Activated B cell treated with CpG ODN at 0.5 μM for 24 hours (primary cell): ENCODE measurements at regions not wholly inside any gene's neighbourhood (a gene's known extent, or its start where the extent isn't known, plus 50 kb on each side); places are given as distances from the start of the nearest gene placed in this dataset.
"Not testable (repeated sequence)": the region's sequence is repeated elsewhere in the genome, so short reads cannot be mapped to it uniquely, and the experiment has no call there.

Experiments used
- ATAC-seq: fragments of 200-7000 bp; cut with Tn5 transposase; one replicate; pipeline ENCODE4 v1.10.0; 2021; ENCODE audit warnings: low read depth, mild to moderate bottlenecking, moderate library complexity
- CTCF ChIA-PET: fragments of 350-600 bp; sonication (Branson Sonifier 250); formaldehyde crosslinking; loops from one replicate; lab custom pipeline; 2021; ENCODE audit warnings: antibody characterized with exemption; lab: Charles Lee
- POLR2A ChIA-PET: fragments of 350-600 bp; sonication (Branson Sonifier 250); formaldehyde crosslinking; loops from one replicate; lab custom pipeline; 2021; ENCODE audit warnings: antibody characterized with exemption; lab: Charles Lee
- DNase-seq: peaks from one replicate; pipeline ENCODE4 v3.0.0; 2022
- H3K27ac Mint-ChIP-seq: one replicate; pipeline ENCODE4 v1.8.0; 2020; ENCODE audit warnings: mixed read lengths
- H3K27me3 Mint-ChIP-seq: one replicate; pipeline ENCODE4 v1.8.0; 2021; ENCODE audit warnings: mixed read lengths
- H3K36me3 Mint-ChIP-seq: one replicate; pipeline ENCODE4 v1.8.0; 2021; ENCODE audit warnings: low read depth, mixed read lengths
- H3K4me1 Mint-ChIP-seq: one replicate; pipeline ENCODE4 v1.8.0; 2021; ENCODE audit warnings: mixed read lengths
- H3K4me3 Mint-ChIP-seq: one replicate; pipeline ENCODE4 v1.8.0; 2020; ENCODE audit warnings: mild to moderate bottlenecking, mixed read lengths
- H3K9me3 Mint-ChIP-seq: one replicate; pipeline ENCODE4 v1.8.0; 2020; ENCODE audit warnings: mixed read lengths
- intact Hi-C: fragments of 100-400 bp; cut with micrococcal nuclease; formaldehyde crosslinking; loops from one replicate; pipeline ENCODE4 v1.15.1; 2024
- TF ChIP-seq, protein P1 (sequence below): fragments of 200-600 bp; IDR thresholded peaks from one replicate; pipeline ENCODE4 v1.8.0; 2022; ENCODE audit warnings: antibody characterized with exemption, mild to moderate bottlenecking

DNA sequence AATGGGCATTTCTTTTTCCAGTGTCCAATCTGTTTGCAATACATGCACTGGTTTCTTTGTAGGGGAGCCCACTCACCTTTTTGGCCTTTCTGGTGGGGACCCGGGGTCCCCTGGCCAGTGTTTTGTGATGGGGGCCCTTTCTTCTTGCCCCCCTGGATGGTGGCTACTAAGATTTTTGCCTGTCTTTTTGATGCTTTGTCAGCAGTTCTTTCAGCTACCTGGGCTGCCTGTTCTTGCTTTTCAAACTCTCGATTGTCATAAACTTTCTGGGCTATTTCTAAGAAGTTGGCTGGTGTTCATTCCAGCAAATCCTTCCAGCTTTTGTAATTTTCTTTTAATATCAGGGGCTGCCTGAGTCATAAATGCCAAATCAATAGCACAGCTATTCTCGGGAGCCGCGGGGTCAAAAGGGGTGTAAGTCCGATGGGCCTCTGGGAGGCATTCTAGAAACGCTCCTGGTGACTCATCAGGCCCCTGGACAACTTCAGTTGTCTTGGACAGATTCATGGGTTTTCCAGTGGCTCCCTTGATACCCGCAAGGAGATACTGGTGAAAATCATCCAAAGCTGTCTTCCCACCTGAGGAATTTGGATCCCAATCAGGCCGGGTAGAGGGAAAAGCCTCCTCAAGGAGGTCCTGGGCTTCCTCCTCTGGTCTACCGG lies 79.0 kb downstream of the PRR15 start:
- Mint-ChIP-seq H3K36me3 (no peaks in the 10 kb centered on the region), H3K9me3 (no peaks in the 10 kb centered on the region), H3K4me1 (no peaks in the 10 kb centered on the region), H3K27ac (no peak overlapping the region), H3K4me3 (no peak overlapping the region), H3K27me3 (no peaks in the 10 kb centered on the region)
- CTCF ChIA-PET, result no interaction called here
- no peak for ATAC-seq
- TF ChIP-seq, protein P1, sequence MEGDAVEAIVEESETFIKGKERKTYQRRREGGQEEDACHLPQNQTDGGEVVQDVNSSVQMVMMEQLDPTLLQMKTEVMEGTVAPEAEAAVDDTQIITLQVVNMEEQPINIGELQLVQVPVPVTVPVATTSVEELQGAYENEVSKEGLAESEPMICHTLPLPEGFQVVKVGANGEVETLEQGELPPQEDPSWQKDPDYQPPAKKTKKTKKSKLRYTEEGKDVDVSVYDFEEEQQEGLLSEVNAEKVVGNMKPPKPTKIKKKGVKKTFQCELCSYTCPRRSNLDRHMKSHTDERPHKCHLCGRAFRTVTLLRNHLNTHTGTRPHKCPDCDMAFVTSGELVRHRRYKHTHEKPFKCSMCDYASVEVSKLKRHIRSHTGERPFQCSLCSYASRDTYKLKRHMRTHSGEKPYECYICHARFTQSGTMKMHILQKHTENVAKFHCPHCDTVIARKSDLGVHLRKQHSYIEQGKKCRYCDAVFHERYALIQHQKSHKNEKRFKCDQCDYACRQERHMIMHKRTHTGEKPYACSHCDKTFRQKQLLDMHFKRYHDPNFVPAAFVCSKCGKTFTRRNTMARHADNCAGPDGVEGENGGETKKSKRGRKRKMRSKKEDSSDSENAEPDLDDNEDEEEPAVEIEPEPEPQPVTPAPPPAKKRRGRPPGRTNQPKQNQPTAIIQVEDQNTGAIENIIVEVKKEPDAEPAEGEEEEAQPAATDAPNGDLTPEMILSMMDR, result no peak
- no peak for DNase-seq
- intact Hi-C loops, result no loop called here
- POLR2A ChIA-PET, result no interaction called here

DNA sequence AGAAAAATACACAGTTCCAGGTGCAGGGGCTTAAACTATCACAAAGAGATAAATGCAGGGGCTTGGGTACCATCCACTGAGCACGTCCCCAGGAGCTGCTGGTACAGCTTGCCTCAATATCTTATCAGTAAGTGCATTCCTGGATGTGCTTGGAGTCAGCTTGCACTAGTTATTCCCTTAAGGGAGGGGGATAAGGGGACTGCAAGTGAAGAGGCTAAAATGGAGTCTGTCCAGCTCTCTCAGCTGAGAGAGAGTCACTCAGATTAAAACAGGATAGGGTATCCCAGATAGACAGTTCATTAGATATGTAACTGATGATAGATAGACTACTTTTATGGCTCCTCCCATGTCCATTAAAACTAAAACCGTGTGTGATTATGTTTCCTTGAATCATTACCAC lies 82.5 kb downstream of the PRR15 start:
- H3K27ac Mint-ChIP-seq, DNase-seq, H3K27me3 Mint-ChIP-seq, CTCF ChIA-PET, POLR2A ChIA-PET, H3K4me3 Mint-ChIP-seq, H3K4me1 Mint-ChIP-seq, ATAC-seq, H3K9me3 Mint-ChIP-seq, intact Hi-C loops, H3K36me3 Mint-ChIP-seq: not testable (repeated sequence)

DNA sequence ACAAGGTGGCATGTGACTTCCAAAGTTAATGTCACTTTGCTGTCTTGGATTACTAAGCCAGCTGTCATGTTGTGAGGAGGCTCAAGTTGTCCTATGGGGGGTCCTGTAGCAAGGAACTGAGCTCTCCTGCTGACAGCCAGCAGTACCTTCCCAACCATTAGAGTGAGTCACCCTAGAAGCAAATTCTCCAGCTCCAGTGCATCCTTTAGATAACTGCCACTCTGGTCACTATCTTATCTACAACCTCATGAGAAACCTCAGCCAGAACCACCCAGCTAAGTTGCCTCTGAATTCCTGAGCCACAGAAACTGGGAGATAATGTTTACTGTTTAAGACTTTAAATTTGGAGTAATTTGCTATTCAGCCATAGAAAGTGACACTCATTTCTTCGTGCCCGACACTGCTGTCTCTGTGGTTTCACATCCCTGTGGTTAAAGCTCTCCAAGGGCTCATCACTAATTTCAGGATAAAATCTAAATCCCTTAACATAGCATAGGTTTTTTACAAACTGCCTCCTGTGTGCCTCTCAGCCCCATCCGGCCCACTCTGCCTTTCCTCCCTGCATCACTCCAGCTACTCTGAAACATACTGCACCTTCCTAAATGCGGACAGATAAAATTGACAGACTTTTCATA lies 83.5 kb downstream of the PRR15 start:
- intact Hi-C loops, result no loop called here
- H3K27ac Mint-ChIP-seq, result no peak overlapping the region
- DNase-seq, result no peak
- ChIA-PET CTCF (no interaction called here), POLR2A (no interaction called here)
- no peak overlapping the region for H3K4me3 Mint-ChIP-seq
- no peaks in the 10 kb centered on the region for H3K36me3 Mint-ChIP-seq
- H3K4me1 Mint-ChIP-seq, result no peaks in the 10 kb centered on the region
- no peak for ATAC-seq
- TF ChIP-seq, protein P1, result no peak
- H3K27me3 Mint-ChIP-seq, result no peaks in the 10 kb centered on the region
- no peaks in the 10 kb centered on the region for H3K9me3 Mint-ChIP-seq

DNA sequence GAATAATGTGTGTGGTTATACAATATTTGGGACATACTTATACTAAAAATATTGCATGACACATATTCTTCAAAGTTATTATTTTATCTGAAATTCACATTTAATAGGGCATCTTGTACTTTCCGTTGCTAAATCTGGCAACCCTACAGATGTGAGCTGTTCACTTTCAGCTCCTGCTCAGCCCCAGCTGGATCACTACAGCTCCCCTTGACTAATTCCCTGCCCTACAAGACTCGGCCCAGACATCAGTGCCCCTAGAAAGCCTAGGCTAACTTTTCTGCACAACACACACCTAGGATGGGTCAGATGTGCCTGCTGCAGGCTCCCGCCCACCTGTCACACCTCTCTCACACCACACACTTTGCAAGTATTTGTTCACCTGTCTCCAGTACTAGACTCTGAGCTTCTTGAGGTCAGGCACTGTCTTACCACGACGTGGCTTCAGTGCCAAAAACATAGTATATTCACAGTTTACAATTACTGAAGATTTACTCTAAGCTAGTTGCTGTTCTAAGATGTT lies 84.1 kb downstream of the PRR15 start:
- H3K4me1 Mint-ChIP-seq, H3K27me3 Mint-ChIP-seq, H3K27ac Mint-ChIP-seq, ATAC-seq, H3K9me3 Mint-ChIP-seq, H3K36me3 Mint-ChIP-seq, H3K4me3 Mint-ChIP-seq, CTCF ChIA-PET, DNase-seq, POLR2A ChIA-PET, intact Hi-C loops: not testable (repeated sequence)

DNA sequence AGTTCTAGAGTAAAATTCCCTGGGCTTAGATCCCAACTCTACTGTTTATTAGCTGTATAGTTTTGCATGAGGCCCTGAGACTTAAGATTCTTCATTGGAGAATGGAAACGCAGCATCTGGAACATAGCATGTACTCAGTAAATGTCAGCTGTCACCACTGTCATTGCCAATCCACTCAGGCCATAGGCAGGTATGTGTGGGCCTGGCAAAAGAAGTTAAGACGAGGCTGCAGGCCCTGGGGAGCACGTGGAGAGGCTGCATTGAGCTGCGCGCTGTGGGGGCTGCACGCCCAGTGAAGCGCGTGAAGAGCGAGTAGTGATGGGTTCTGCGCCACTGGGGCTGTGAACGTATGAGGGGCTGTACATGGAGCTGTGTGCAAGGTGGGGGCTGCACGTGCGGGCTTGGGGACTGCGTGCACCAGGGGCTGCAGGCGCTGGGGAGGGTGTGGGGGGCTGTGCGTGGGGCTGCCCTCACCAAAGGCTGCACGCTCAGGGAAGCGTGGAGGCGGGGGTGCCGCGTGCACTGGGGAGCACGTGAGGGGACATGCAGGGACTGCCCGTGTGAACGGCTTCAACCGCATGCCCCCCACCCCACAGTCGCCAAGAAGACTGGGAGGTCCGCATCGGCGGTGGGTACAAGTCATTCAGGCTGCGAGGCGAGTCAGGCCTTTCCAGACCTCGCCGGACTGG lies 85.5 kb downstream of the PRR15 start:
- H3K27ac Mint-ChIP-seq, result no peak overlapping the region
- CTCF ChIA-PET, result no interaction called here
- POLR2A ChIA-PET, result no interaction called here
- no peak overlapping the region for H3K4me3 Mint-ChIP-seq
- H3K4me1 Mint-ChIP-seq, result no peaks in the 10 kb centered on the region
- no peaks in the 10 kb centered on the region for H3K9me3 Mint-ChIP-seq
- no peak for ATAC-seq
- TF ChIP-seq, protein P1, result no peak
- H3K36me3 Mint-ChIP-seq, result no peaks in the 10 kb centered on the region
- intact Hi-C loops, result no loop called here
- H3K27me3 Mint-ChIP-seq, result no peaks in the 10 kb centered on the region
- DNase-seq, result no peak

DNA sequence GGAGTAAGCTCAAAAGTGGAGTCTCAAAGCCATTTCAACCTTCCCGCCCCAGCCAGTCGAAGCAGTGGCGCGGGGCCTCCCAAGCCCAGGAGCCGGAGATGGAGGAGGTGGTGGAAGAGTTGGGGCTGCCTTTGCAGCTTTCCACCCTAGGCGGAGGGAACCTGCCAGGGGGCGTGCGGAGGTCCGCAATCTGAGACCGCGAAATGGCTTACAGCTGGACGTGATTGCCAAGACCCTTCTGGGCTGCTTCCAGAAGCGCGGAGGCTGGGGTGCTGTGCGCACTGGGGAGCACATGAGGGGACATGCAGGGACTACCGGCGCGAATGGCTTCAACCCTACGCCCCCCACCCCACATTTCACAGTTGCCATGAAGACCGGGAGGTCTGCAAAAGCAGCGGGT lies 86.2 kb downstream of the PRR15 start:
- Mint-ChIP-seq H3K4me3 (no peak overlapping the region), H3K36me3 (no peaks in the 10 kb centered on the region), H3K4me1 (no peaks in the 10 kb centered on the region), H3K27ac (no peak overlapping the region), H3K9me3 (no peaks in the 10 kb centered on the region), H3K27me3 (no peaks in the 10 kb centered on the region)
- no peak for ATAC-seq
- ChIA-PET POLR2A (no interaction called here), CTCF (no interaction called here)
- TF ChIP-seq, protein P1, result no peak
- intact Hi-C loops, result no loop called here
- no peak for DNase-seq
